SK-N-MC (cell line): ENCODE measurements at regions not wholly inside any gene's neighbourhood (a gene's known extent, or its start where the extent isn't known, plus 50 kb on each side); places are given as distances from the start of the nearest gene placed in this dataset.

ENCODE experiments used
- DNase-seq: peaks from one replicate; pipeline ENCODE4 v3.0.0-alpha.2; 2011; ENCODE audit warnings: low read depth, low spot score
- H3K27ac ChIP-seq: fragments of 200-600 bp; sonication (generic); 2 replicates; pipeline ENCODE4 v1.5.1; 2016; ENCODE audit warnings: mixed run types
- H3K36me3 ChIP-seq: fragments of 200-600 bp; sonication (generic); 2 replicates; pipeline ENCODE4 v1.6.1; 2017; ENCODE audit warnings: antibody characterized with exemption, low read length, mixed read lengths; ENCODE audit not compliant: insufficient read depth
- H3K4me3 ChIP-seq: fragments of 200-600 bp; sonication (generic); 2 replicates; pipeline ENCODE4 v1.5.1; 2016
- H3K9ac ChIP-seq: fragments of 200-600 bp; sonication (generic); 2 replicates; pipeline ENCODE4 v1.8.0; 2017; ENCODE audit warnings: mixed run types, mixed read lengths; ENCODE audit not compliant: insufficient read length
- H3K9me3 ChIP-seq: fragments of 200-600 bp; sonication (generic); 2 replicates; pipeline ENCODE4 v1.6.1; 2017; ENCODE audit warnings: low read depth, mild to moderate bottlenecking, antibody characterized with exemption, low read length, moderate library complexity, mixed read lengths
- EZH2 ChIP-seq: fragments of 200-600 bp; sonication (generic); IDR thresholded peaks from one replicate; pipeline ENCODE4 v1.6.1; 2017; ENCODE audit warnings: antibody characterized with exemption
- FOXP2 ChIP-seq: optimal IDR thresholded peaks from 2 replicates; pipeline ENCODE3; 2011; ENCODE audit warnings: mild to moderate bottlenecking, moderate library complexity; ENCODE audit not compliant: insufficient read depth; ENCODE audit errors: extremely low read length, control extremely low read depth
- POLR2AphosphoS5 ChIP-seq: IDR thresholded peaks from 2 replicates; pipeline ENCODE4 v1.6.1; 2012; ENCODE audit warnings: mild to moderate bottlenecking, low read depth, low read length, borderline replicate concordance

DNA sequence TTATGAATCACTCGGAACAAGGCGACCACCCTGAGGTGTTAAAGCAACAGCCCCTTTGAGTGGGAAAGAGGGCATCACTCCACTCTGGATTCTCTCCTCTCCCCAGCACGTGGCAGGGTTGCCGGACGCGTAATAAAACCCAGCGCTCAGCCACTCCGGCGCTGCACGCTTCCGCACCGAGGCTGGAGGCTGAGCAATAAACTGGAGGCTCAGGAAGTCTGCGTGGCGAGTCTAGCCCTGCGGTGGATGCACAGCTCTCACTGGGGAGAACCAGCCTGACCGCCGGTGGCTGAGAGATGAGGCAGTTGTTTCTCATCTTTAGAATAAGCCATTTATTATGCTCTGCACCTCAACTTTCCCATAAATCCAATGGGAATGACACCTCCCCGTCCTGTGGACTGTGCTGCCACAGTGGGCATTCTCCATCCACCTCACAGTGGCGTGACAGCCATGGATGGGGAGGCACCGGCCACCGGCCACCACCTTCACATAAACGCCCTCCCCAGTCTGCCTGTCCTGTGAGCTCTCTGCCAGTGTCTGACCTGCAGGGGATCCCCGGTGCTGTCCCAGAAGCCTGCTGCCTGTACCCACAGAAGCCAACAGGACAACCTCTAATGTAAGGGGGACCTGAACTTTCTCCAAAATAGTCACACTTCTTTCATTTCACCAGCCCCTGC, 64.2 kb upstream of the GGTLC1 start:
- Histone ChIP-seq H3K36me3 (no peaks in the 10 kb centered on the region), H3K27ac (no peak overlapping the region), H3K9ac (no peak overlapping the region), H3K9me3 (no peaks in the 10 kb centered on the region), H3K4me3 (no peak overlapping the region)
- TF ChIP-seq EZH2: no peak
- TF ChIP-seq FOXP2: no peak
- TF ChIP-seq POLR2AphosphoS5: no peak
- DNase-seq: no peak

DNA sequence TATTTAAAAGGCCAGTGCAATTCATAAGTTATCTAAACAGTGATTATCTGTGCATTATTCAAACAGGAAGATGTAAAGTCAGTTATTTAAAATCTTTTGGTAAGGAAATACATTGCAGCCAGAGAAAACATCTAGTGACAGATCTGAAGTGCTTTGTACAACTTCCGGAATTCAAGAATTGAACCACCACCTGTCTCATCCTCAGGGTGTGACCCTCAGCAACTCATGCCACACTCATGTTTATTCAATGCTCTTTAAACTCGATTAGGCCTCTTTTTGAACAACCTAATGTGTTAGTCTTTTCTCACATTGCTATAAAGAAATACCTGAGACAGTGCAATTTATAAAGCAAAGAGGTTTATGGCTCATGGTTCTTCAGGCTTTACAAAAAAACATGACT, 62.6 kb upstream of the GGTLC1 start:
- Histone ChIP-seq H3K9ac (no peak overlapping the region), H3K27ac (no peak overlapping the region), H3K4me3 (no peak overlapping the region), H3K36me3 (no peaks in the 10 kb centered on the region), H3K9me3 (no peaks in the 10 kb centered on the region)
- no peak for TF ChIP-seq EZH2
- TF ChIP-seq FOXP2: no peak
- no peak for TF ChIP-seq POLR2AphosphoS5
- DNase-seq: no peak

DNA sequence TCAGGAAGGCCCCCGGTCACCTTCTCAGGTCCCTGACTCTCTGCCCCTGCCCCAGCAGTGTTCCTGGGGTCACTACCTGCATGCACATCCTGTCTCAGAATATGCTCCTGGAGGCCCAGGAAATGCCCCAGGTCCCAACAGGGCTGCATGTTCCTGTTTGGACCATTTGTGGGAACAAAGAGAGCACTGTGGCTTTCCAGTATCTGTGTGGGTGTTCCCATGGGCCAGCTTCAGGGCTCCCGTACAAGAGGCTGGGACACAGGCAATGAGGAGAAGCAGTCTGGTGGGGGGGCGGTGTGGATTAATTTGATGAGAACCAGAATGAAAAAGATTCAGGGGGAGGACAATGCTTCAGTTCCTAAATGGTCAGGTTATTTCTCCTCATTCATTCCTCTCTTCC, 61.5 kb upstream of the GGTLC1 start:
- TF ChIP-seq POLR2AphosphoS5: no peak
- no peak for TF ChIP-seq EZH2
- no peak for TF ChIP-seq FOXP2
- H3K27ac ChIP-seq: no peak overlapping the region
- DNase-seq: no peak
- no peaks in the 10 kb centered on the region for H3K9me3 ChIP-seq
- H3K9ac ChIP-seq: no peak overlapping the region
- no peak overlapping the region for H3K4me3 ChIP-seq
- H3K36me3 ChIP-seq: no peaks in the 10 kb centered on the region

DNA sequence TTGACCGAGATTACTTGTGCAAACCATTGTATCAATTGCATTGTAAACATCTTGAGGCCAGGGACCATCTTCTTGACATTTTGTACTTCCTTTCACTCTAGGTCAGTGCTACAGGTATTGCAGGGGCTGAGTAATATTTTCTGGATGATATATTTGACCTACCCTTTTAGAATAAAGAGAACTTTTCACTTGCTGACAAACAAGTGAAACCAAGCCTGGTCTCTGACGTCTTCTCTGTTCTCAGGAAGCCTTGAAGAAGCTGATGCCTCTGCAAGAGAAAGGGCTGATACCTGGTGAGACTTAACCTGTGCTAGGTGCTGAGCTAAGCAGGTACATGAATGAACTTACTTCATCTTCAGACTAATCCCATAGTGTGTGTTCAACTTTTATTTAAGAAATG, 60.5 kb upstream of the GGTLC1 start:
- DNase-seq: no peak

DNA sequence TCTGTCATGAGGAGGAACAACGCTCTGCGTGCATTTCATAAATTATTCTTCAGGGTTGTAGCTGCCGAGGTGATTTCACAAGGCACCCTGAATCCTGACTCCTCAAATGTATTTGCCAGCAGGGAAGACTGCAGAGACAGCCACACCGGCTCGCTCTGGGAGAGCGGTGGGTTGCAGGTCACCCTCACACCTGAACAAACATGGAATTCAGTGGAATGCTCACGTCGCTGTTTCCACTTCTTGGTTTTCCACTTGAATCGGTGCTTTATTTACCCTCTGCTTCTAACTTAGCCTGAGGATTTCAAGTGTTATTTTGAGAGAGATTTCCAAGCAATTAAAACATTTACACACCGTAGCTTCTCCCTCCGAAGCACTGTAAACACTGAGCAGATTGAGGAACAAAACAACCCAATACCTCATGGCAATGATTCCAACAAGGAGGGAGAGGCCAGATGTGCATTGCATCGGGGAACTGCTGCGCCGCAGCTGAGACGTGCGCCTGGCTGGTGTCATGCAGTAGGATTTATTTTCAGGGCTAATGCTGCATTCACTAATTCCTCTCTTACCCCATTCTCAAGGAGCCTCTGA, 59.5 kb upstream of the GGTLC1 start:
- no peak overlapping the region for H3K9ac ChIP-seq
- DNase-seq: no peak
- no peak overlapping the region for H3K27ac ChIP-seq
- H3K36me3 ChIP-seq: no peaks in the 10 kb centered on the region
- H3K4me3 ChIP-seq: no peak overlapping the region
- no peaks in the 10 kb centered on the region for H3K9me3 ChIP-seq
- TF ChIP-seq EZH2 (no peak), FOXP2 (no peak), POLR2AphosphoS5 (no peak)

More for the DNA sequence above, 60.5 kb upstream of the GGTLC1 start:
- Histone ChIP-seq H3K27ac (no peak overlapping the region), H3K36me3 (no peaks in the 10 kb centered on the region), H3K9ac (no peak overlapping the region), H3K4me3 (no peak overlapping the region), H3K9me3 (no peaks in the 10 kb centered on the region)
- TF ChIP-seq POLR2AphosphoS5: no peak
- no peak for TF ChIP-seq FOXP2
- TF ChIP-seq EZH2: no peak

DNA sequence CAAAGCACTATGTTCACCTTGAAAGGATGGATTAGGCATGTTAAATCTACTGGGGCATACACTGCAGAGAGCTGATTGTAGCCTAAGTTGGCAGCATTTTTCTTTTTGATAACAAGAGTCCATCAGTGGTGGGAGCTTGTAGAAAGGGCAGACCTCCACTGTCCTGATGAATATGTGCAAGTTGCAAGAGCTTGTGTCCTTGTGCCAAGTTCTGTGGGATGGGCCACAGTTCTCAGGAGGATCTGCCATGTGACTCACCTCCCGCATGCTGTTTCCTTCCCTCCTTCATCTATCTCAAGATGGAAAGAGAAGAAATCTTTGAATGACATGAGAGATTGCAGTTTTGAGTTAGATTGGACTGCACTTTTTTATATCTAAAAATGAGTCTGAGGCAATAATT, 58.3 kb upstream of the GGTLC1 start:
- H3K9ac ChIP-seq: no peak overlapping the region
- no peaks in the 10 kb centered on the region for H3K36me3 ChIP-seq
- H3K4me3 ChIP-seq: no peak overlapping the region
- H3K9me3 ChIP-seq: no peaks in the 10 kb centered on the region
- H3K27ac ChIP-seq: no peak overlapping the region
- TF ChIP-seq FOXP2 (no peak), EZH2 (no peak), POLR2AphosphoS5 (no peak)
- DNase-seq: no peak

DNA sequence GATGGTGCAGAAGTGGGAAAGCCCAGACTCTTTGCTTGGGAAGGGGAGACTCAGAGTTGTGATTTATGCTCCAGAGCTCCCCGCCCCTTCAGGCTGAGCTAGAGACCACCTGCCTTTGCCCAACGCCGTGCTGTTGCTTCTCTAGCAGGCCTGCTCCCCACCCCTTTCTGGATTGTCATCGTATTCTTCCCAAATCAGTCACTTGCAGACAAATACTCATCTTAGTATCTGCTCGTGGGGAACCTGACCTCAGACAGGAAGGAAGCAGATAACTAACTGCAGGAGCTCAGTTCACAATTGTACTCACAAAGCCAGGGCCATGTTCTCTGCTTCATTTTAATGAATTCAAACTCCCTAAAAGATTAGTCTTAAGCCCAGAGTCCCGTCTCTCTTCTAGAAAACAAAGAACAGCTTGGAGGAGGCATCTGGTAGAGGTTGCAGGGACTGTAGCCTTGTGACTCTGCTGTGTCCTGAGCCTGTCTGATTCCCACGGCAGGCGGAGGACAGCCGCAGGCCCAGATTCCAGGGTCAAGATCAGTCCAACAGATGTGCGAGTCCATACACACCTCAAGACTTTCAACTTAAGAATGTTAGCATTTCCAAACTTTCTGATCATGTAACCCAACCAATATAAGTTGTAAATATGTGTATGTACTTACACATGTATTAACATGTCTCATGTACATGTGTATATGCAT, 57.2 kb upstream of the GGTLC1 start:
- DNase-seq: no peak
- no peak for TF ChIP-seq POLR2AphosphoS5
- TF ChIP-seq FOXP2: no peak
- no peak for TF ChIP-seq EZH2
- no peak overlapping the region for H3K27ac ChIP-seq

GRCh38 chr20:24043294-24043693, 54.7 kb upstream of the GGTLC1 start:
- DNase-seq: no peak

More for the DNA sequence above, 57.2 kb upstream of the GGTLC1 start:
- H3K9ac ChIP-seq: no peak overlapping the region
- no peak overlapping the region for H3K4me3 ChIP-seq
- no peaks in the 10 kb centered on the region for H3K36me3 ChIP-seq
- no peaks in the 10 kb centered on the region for H3K9me3 ChIP-seq

More at GRCh38 chr20:24043294-24043693, 54.7 kb upstream of the GGTLC1 start:
- H3K4me3 ChIP-seq: no peak overlapping the region
- H3K9me3 ChIP-seq: no peaks in the 10 kb centered on the region
- no peak overlapping the region for H3K9ac ChIP-seq
- TF ChIP-seq FOXP2 (no peak), EZH2 (no peak), POLR2AphosphoS5 (no peak)
- no peak overlapping the region for H3K27ac ChIP-seq
- H3K36me3 ChIP-seq: no peaks in the 10 kb centered on the region
